ENCODE measurements at regions not wholly inside any gene's neighbourhood (a gene's known extent, or its start where the extent isn't known, plus 50 kb on each side); places are given as distances from the start of the nearest gene placed in this dataset.

- Histone ChIP-seq H3K27ac (ENCODE audit: low read length) (no peak overlapping the region), H3K9ac (ENCODE audit: low read length) (no peak overlapping the region), H3K4me1 (ENCODE audit: low read length) (no peaks in the 10 kb centered on the region)
These were observed 445.3 kb upstream of the MGMT start for GRCh38 chr10:129021594-129022304.

GRCh38 chr10:129023082-129023481 is 444.0 kb upstream of the MGMT start:
- Histone ChIP-seq H3K4me3 (ENCODE audit: low read length) (no peak overlapping the region), H3K4me2 (ENCODE audit: low read length) (no peak overlapping the region)

More at GRCh38 chr10:129021594-129022304, 445.3 kb upstream of the MGMT start:
- Histone ChIP-seq H3K9me3 (ENCODE audit: insufficient read depth, low read length) (no peaks in the 10 kb centered on the region), H3K36me3 (replicated peaks; ENCODE audit: low read depth, low read length) (no peaks in the 10 kb centered on the region), H3K4me2 (ENCODE audit: low read length) (no peak overlapping the region), H3K79me2 (ENCODE audit: low read length) (no peaks in the 10 kb centered on the region), H3K27me3 (ENCODE audit: low read depth, low read length) (no peaks in the 10 kb centered on the region), H3K4me3 (ENCODE audit: low read length) (no peak overlapping the region), H2AFZ (ENCODE audit: low read depth, low read length) (no peak overlapping the region), H4K20me1 (ENCODE audit: insufficient read depth, low read length) (no peaks in the 10 kb centered on the region)
- TF ChIP-seq EZH2phosphoT487 (IDR thresholded peaks at IDR 0.05; ENCODE audit: low read depth) (no peak), CTCF (IDR thresholded peaks at IDR 0.05; ENCODE audit: low read depth, low read length) (no peak)

GRCh38 chr10:129024046-129024445 is 443.0 kb upstream of the MGMT start:
- H3K4me3 ChIP-seq (ENCODE audit: low read length) = no peak overlapping the region
- TF ChIP-seq EZH2phosphoT487 (IDR thresholded peaks at IDR 0.05; ENCODE audit: low read depth) (no peak), CTCF (IDR thresholded peaks at IDR 0.05; ENCODE audit: low read depth, low read length) (no peak)
- no peak overlapping the region for H2AFZ ChIP-seq (ENCODE audit: low read depth, low read length)
- no peaks in the 10 kb centered on the region for H4K20me1 ChIP-seq (ENCODE audit: insufficient read depth, low read length)
- H3K4me1 ChIP-seq (ENCODE audit: low read length) = no peaks in the 10 kb centered on the region
- no peak overlapping the region for H3K27ac ChIP-seq (ENCODE audit: low read length)
- H3K27me3 ChIP-seq (ENCODE audit: low read depth, low read length) = no peaks in the 10 kb centered on the region
- no peaks in the 10 kb centered on the region for H3K79me2 ChIP-seq (ENCODE audit: low read length)
- no peak overlapping the region for H3K4me2 ChIP-seq (ENCODE audit: low read length)
- H3K9ac ChIP-seq (ENCODE audit: low read length) = no peak overlapping the region
- H3K36me3 ChIP-seq (replicated peaks; ENCODE audit: low read depth, low read length) = no peaks in the 10 kb centered on the region
- H3K9me3 ChIP-seq (ENCODE audit: insufficient read depth, low read length) = no peaks in the 10 kb centered on the region

More at GRCh38 chr10:129023082-129023481, 444.0 kb upstream of the MGMT start:
- H3K27ac ChIP-seq (ENCODE audit: low read length) = no peak overlapping the region
- no peaks in the 10 kb centered on the region for H3K9me3 ChIP-seq (ENCODE audit: insufficient read depth, low read length)
- H4K20me1 ChIP-seq (ENCODE audit: insufficient read depth, low read length) = no peaks in the 10 kb centered on the region
- no peaks in the 10 kb centered on the region for H3K27me3 ChIP-seq (ENCODE audit: low read depth, low read length)
- H3K4me1 ChIP-seq (ENCODE audit: low read length) = no peaks in the 10 kb centered on the region
- H3K79me2 ChIP-seq (ENCODE audit: low read length) = no peaks in the 10 kb centered on the region
- TF ChIP-seq CTCF (IDR thresholded peaks at IDR 0.05; ENCODE audit: low read depth, low read length) (no peak), EZH2phosphoT487 (IDR thresholded peaks at IDR 0.05; ENCODE audit: low read depth) (no peak)
- no peak overlapping the region for H3K9ac ChIP-seq (ENCODE audit: low read length)
- H2AFZ ChIP-seq (ENCODE audit: low read depth, low read length) = no peak overlapping the region
- H3K36me3 ChIP-seq (replicated peaks; ENCODE audit: low read depth, low read length) = no peaks in the 10 kb centered on the region

- Histone ChIP-seq H4K20me1 (ENCODE audit: insufficient read depth, low read length) (no peaks in the 10 kb centered on the region), H3K4me2 (ENCODE audit: low read length) (no peak overlapping the region), H3K27ac (ENCODE audit: low read length) (no peak overlapping the region), H3K9ac (ENCODE audit: low read length) (no peak overlapping the region), H3K9me3 (ENCODE audit: insufficient read depth, low read length) (no peaks in the 10 kb centered on the region), H3K4me3 (ENCODE audit: low read length) (no peak overlapping the region), H3K79me2 (ENCODE audit: low read length) (no peaks in the 10 kb centered on the region), H3K4me1 (ENCODE audit: low read length) (no peaks in the 10 kb centered on the region), H2AFZ (ENCODE audit: low read depth, low read length) (no peak overlapping the region), H3K27me3 (ENCODE audit: low read depth, low read length) (no peaks in the 10 kb centered on the region), H3K36me3 (replicated peaks; ENCODE audit: low read depth, low read length) (no peaks in the 10 kb centered on the region)
- TF ChIP-seq CTCF (IDR thresholded peaks at IDR 0.05; ENCODE audit: low read depth, low read length) (no peak), EZH2phosphoT487 (IDR thresholded peaks at IDR 0.05; ENCODE audit: low read depth) (no peak)
These were observed 441.3 kb upstream of the MGMT start for GRCh38 chr10:129025787-129026186.

All from OCI-LY3 (cell line).